ENCODE measurements at regions not wholly inside any gene's neighbourhood (a gene's known extent, or its start where the extent isn't known, plus 50 kb on each side); places are given as distances from the start of the nearest gene placed in this dataset.

DNA sequence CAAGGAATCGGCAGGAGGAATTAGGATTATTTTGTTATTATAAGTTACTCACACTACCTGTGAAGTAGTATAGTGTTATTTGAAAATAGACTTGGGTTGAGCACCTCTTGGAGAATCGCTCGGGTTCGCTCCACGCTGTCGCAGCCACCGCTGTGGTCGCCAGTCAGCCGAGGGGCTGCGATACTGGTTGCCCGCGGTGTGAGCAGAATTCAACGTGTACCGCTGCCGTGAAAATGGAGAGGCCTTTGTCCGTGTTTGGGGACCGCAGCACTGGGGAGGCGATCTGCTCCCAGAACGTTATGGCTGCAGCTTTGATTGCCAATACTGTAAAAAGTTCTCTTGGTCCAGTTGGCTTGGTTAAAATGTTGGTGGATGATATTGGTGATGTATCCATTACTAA is 117.2 kb downstream of the C7orf25 start:
- ChIA-PET POLR2A (no interaction called here), CTCF (no interaction called here)
- H3K27ac ChIP-seq (ENCODE audit: insufficient read depth, low read depth, low read length), result no peak overlapping the region
- H2AFZ ChIP-seq (ENCODE audit: low read depth, low read length), result no peak overlapping the region
- no peaks in the 10 kb centered on the region for H3K4me1 ChIP-seq (ENCODE audit: control insufficient read depth, extremely low read depth, insufficient read depth, low read length)
- H3K9me3 ChIP-seq (replicated peaks; ENCODE audit: control insufficient read depth, insufficient read depth, low read length), result no peaks in the 10 kb centered on the region
- TF ChIP-seq POLR2A (IDR thresholded peaks at IDR 0.05; ENCODE audit: low read depth, low read length), result no peak
- no peak for TF ChIP-seq POLR2AphosphoS5 (IDR thresholded peaks at IDR 0.05; ENCODE audit: insufficient read depth, low read depth, low read length)
- TF ChIP-seq, protein P1, sequence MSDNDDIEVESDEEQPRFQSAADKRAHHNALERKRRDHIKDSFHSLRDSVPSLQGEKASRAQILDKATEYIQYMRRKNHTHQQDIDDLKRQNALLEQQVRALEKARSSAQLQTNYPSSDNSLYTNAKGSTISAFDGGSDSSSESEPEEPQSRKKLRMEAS (IDR thresholded peaks at IDR 0.05; ENCODE audit: insufficient read depth, insufficient read length), result no peak
- H3K27me3 ChIP-seq (ENCODE audit: control insufficient read depth in 2 of 2, insufficient read depth in 2 of 2, low read length in 2 of 2), result no peaks in the 10 kb centered on the region
- no peaks in the 10 kb centered on the region for H3K79me2 ChIP-seq (ENCODE audit: control insufficient read depth, insufficient read depth, low read length)
- H3K9ac ChIP-seq (replicated peaks; ENCODE audit: extremely low read depth, insufficient read depth, low read length), result no peak overlapping the region
- no peaks in the 10 kb centered on the region for H3K36me3 ChIP-seq (ENCODE audit: control insufficient read depth in 2 of 2, extremely low read depth in 1 of 2, insufficient read depth in 2 of 2, low read length in 2 of 2)
- no TSS peak for BruUV-seq (replicated peaks)
- H3K4me2 ChIP-seq (ENCODE audit: insufficient read depth, low read length), result no peak overlapping the region
- FAIRE-seq (no peak), DNase-seq (ENCODE audit: low read depth, low spot score) (no peak)
- H4K20me1 ChIP-seq (replicated peaks; ENCODE audit: control insufficient read depth, extremely low read depth, insufficient read depth, low read length), result no peaks in the 10 kb centered on the region
- intact Hi-C loops (cut with micrococcal nuclease), result no loop called here
- H3K9me1 ChIP-seq (replicated peaks; ENCODE audit: control insufficient read depth, extremely low read depth, insufficient read depth, low read length), result no peaks in the 10 kb centered on the region
- no peak overlapping the region for H3K4me3 ChIP-seq (replicated peaks in 1 of 3; ENCODE audit: insufficient read depth in 1 of 3, low read depth in 1 of 3, low read length in 3 of 3)
- dilution Hi-C loops (cut with MboI; ENCODE audit: extremely low pct_ligation_motif_present, low sequenced_read_pairs), result no loop called here

DNA sequence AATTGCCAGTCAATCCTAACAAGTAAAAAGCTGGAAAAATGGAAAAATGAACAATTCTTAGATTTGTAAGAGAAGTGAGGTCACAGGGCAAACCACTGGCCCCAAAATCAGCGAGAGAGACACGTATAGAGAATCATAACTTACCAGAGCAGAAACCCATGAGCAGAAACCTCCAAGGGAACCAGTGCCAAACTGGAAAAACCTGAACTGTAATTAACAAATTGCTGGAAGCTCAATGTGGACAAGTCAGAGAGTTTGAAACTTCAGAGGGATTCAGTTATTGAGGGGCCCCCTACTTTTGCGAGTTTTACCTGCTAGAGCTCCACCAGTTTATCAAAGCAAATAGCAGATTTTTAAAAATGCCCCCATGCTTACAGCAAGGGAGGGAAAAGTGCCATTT is 119.0 kb downstream of the C7orf25 start:
- Histone ChIP-seq H3K9ac (replicated peaks; ENCODE audit: extremely low read depth, insufficient read depth, low read length) (no peak overlapping the region), H3K9me1 (replicated peaks; ENCODE audit: control insufficient read depth, extremely low read depth, insufficient read depth, low read length) (no peaks in the 10 kb centered on the region), H3K36me3 (ENCODE audit: control insufficient read depth in 2 of 2, extremely low read depth in 1 of 2, insufficient read depth in 2 of 2, low read length in 2 of 2) (no peaks in the 10 kb centered on the region), H3K4me3 (replicated peaks in 1 of 3; ENCODE audit: insufficient read depth in 1 of 3, low read depth in 1 of 3, low read length in 3 of 3) (no peak overlapping the region), H3K79me2 (ENCODE audit: control insufficient read depth, insufficient read depth, low read length) (no peaks in the 10 kb centered on the region), H4K20me1 (replicated peaks; ENCODE audit: control insufficient read depth, extremely low read depth, insufficient read depth, low read length) (no peaks in the 10 kb centered on the region), H3K4me1 (ENCODE audit: control insufficient read depth, extremely low read depth, insufficient read depth, low read length) (no peaks in the 10 kb centered on the region), H3K27me3 (ENCODE audit: control insufficient read depth in 2 of 2, insufficient read depth in 2 of 2, low read length in 2 of 2) (no peaks in the 10 kb centered on the region), H3K4me2 (ENCODE audit: insufficient read depth, low read length) (no peak overlapping the region), H3K9me3 (replicated peaks; ENCODE audit: control insufficient read depth, insufficient read depth, low read length) (no peaks in the 10 kb centered on the region), H2AFZ (ENCODE audit: low read depth, low read length) (no peak overlapping the region), H3K27ac (ENCODE audit: insufficient read depth, low read depth, low read length) (no peak overlapping the region)
- dilution Hi-C loops (cut with MboI; ENCODE audit: extremely low pct_ligation_motif_present, low sequenced_read_pairs), result no loop called here
- TF ChIP-seq MYC (IDR thresholded peaks at IDR 0.05; ENCODE audit: low read depth, low read length) (no peak), EZH2 (IDR thresholded peaks at IDR 0.05; ENCODE audit: borderline replicate concordance, low read depth, low read length, severe bottlenecking) (no peak), POLR2AphosphoS5 (IDR thresholded peaks at IDR 0.05; ENCODE audit: insufficient read depth, low read depth, low read length) (no peak), POLR2A (IDR thresholded peaks at IDR 0.05; ENCODE audit: low read depth, low read length) (no peak), GATA2 (IDR thresholded peaks at IDR 0.05; ENCODE audit: insufficient read depth, insufficient read length, low read depth, low read length) (no peak), CTCF (IDR thresholded peaks at IDR 0.05; ENCODE audit: extremely low read depth in 1 of 2, insufficient read depth in 1 of 2, low read depth in 1 of 2, low read length in 2 of 2) (no peak), JUN (IDR thresholded peaks at IDR 0.05; ENCODE audit: borderline replicate concordance, insufficient read depth, insufficient read length, low read depth) (no peak), FOS (IDR thresholded peaks at IDR 0.05; ENCODE audit: borderline replicate concordance, insufficient read depth, low read length) (no peak)
- TF ChIP-seq, protein P1 (IDR thresholded peaks at IDR 0.05; ENCODE audit: insufficient read depth, insufficient read length), result no peak
- no peak for DNase-seq (ENCODE audit: low read depth, low spot score)
- FAIRE-seq, result no peak
- intact Hi-C loops (cut with micrococcal nuclease), result no loop called here
- CTCF ChIA-PET, result no interaction called here
- POLR2A ChIA-PET, result no interaction called here
- no TSS peak for BruUV-seq (replicated peaks)
